PFSK-1 (cell line): ENCODE measurements at regions not wholly inside any gene's neighbourhood (a gene's known extent, or its start where the extent isn't known, plus 50 kb on each side); places are given as distances from the start of the nearest gene placed in this dataset.

ENCODE experiments used
- POLR2AphosphoS5 ChIP-seq: IDR thresholded peaks from 2 replicates; pipeline ENCODE4 v1.6.1; 2012; ENCODE audit warnings: low read depth, mild to moderate bottlenecking, control low read depth, low read length, moderate library complexity
- REST ChIP-seq, 2 experiments: IDR thresholded peaks; 2 replicates each; pipeline versions ENCODE4 v1.6.1 to v1.8.0; 2011 to 2012; ENCODE audit warnings: low read depth in 2 of 2, low read length in 2 of 2, control low read depth in 1 of 2, inconsistent platforms in 1 of 2, mild to moderate bottlenecking in 1 of 2, moderate library complexity in 1 of 2; ENCODE audit not compliant: insufficient read depth in 1 of 2

- no peak for TF ChIP-seq REST (IDR thresholded peaks at IDR 0.05; ENCODE audit: insufficient read depth in 1 of 2, low read depth in 2 of 2, low read length in 2 of 2)
- no peak for TF ChIP-seq POLR2AphosphoS5
Observed at GRCh38 chr1:88472298-88472697, 211.8 kb upstream of the PKN2 start.
